Sciatic nerve (tissue), 2 donors: ENCODE measurements at regions not wholly inside any gene's neighbourhood (a gene's known extent, or its start where the extent isn't known, plus 50 kb on each side); places are given as distances from the start of the nearest gene placed in this dataset.

Experiments
- ATAC-seq: fragments of 200-7000 bp; cut with Tn5 transposase; one replicate; pipeline ENCODE4 v1.9.1; 2020; ENCODE audit warnings: mild to moderate bottlenecking, moderate library complexity
- DNase-seq: peaks from one replicate; pipeline ENCODE4 v3.0.0-alpha.2; 2020; ENCODE audit warnings: low spot score
- intact Hi-C: fragments of 100-400 bp; cut with DNase I; formaldehyde crosslinking; loops from one replicate; pipeline ENCODE4 v1.14.2; 2022
- donor health status: DM: no; HTN: no; CAD: no.
- donor health status: DM: no; HTN: no; CAD: no.

DNA sequence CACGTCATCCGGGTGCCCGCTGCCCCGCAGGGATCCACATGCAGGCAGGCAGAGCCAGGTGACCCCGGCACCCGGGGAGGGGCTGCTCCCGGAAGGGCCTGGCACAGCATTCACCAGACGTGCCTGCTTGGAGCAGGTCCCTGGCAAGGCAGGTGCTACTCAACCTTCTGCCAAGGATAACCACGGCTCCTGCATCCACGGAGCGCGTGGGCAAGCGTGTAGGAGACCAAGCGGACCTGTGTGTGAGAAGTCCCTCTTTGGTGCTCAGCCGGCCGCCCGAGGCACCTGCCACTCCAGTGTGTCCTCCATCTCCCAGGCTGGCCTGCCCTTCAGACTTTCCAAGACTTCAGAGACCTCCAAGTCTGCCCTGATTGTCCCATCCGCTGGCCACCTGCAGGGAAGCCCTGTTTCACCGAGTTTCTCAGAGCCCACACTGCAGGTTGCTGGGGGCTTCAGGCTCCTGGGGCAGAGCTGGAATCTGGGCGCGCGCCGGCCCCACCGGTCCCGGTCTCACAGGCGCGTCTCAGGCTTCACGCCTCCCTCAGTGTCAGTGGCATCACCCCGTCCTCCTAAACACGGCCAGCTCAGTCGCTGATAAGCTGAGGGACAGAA lies 124.3 kb downstream of the DLL1 start:
- DNase-seq (no peak), ATAC-seq (no peak)
- intact Hi-C loops: no loop called here

DNA sequence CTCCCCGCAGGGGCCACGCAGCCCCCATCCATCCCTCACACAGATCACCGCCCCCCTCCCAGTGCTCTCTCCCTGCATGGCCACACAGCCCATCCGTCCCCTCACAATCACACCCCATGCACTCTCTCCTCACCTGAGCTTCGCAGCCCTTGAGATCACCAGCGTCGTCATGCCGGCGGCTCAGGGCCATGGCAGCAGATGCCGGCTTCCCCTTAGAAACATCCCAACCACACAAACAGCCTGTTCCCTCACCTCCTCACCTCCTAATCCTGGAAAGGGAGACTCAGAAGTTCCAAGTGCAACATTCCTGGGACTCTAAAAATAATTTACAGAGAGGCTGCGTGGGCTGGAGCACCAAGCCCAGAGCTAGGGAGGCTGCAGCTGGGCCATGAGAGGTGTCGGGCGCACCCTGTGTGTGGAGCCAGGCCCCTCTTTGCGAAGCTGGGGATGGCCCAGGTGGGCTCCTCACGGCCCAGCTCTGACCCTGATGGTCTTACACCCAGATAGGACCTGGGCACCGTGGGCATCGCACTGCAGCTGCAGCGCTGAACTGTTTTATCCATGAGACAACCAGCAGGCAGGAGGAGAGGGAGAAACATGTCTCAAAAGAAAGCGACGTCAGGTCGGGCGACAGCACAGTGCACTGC lies 125.3 kb downstream of the DLL1 start:
- peak; percentile 54 for ATAC-seq
- DNase-seq: peak; percentile 42
- intact Hi-C loops: no loop called here

- intact Hi-C loops: no loop called here
- DNase-seq (no peak), ATAC-seq (peak; percentile 33)
These were observed 125.8 kb downstream of the DLL1 start for GRCh38 chr6:170165085-170165470.

DNA sequence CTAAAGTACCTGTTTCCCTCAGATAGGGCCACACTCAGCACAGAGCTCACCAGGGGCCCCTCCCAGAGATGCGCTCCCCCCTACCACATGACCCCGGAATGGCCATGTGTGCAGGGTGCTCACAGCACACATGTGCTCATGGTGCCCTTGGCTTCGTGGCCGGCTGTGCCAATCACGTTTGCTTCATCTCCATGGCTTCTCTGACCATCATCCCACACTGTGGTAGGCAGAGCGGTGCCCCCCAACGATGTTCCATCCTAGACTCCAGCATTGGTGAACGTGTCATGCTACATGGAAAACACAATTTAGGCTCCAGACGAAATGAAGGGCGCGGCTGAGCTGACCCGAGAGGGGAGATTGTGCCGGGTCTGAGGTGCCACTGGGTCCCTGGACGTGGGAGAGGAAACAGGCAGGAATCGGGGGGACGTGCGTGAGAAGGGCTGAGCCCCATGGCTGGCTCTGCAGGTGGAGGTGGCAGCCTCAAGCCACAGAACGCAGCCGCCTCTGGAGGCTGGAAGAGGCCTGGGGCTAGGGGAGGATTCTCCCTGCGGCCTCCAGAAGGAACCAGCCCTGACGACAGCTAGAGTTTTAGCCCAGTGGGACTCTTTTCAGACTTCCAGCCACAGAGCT lies 126.5 kb downstream of the DLL1 start:
- ATAC-seq (no peak), DNase-seq (no peak)
- intact Hi-C loops: no loop called here

DNA sequence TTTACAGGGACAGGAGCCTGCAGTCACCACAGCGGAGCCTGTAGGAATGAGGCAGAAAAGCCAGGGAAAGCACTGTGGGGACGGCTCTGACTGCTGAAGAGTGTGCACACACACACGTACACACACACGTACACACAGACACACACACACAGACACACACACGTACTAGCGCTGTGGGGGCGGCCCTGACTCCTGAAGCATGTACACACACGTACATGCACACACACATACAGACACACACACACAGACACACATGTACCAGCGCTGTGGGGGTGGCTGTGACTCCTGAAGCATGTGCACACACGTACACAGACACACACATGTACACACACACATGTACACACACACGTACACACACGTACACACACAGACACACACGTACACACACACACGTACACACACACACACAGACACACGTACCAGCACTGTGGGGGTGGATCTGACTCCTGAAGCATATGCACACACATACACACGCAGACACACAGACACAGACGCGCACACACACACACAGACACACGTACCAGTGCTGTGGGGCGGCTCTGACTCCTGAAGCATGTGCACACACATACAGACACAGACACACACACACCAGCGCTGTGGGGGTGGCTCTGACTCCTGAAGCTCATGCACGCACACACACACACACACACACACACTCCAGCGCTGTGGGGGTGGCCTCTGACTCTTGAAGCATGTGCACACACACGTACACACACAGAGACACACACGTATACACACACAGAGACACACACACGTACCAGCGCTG lies 127.3 kb downstream of the DLL1 start:
- no peak for ATAC-seq
- DNase-seq: no peak
- intact Hi-C loops: no loop called here

DNA sequence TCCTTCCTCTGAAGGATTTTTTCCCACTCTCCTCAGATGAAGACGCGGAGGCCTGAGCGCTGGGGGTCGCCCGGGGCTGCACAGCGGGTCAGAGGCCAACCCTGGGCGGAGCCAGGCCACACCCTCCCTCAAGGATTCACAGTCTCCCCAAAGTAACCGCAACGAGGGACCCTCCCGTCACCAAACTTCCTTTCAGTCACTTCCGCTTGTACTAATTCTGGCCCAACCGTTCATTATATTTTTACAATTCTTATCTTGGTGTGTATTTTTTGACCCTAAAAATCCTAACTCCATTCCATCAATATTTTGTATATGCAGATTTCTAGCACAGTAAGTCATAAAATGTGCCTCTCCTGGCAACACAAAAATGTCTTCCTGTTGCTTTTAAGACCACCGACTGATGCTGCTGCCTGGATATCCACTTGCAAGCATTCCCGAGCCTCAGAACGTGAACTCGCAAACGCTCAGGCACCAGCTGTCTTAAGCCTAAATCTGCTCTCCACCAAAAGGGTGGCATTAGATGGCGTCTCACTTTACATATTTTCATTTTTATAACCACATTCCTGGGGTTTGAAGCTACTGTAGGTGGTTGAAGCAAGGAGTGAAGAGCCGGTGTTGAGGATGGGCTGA lies 128.0 kb downstream of the DLL1 start:
- no peak for DNase-seq
- intact Hi-C loops: no loop called here
- no peak for ATAC-seq

DNA sequence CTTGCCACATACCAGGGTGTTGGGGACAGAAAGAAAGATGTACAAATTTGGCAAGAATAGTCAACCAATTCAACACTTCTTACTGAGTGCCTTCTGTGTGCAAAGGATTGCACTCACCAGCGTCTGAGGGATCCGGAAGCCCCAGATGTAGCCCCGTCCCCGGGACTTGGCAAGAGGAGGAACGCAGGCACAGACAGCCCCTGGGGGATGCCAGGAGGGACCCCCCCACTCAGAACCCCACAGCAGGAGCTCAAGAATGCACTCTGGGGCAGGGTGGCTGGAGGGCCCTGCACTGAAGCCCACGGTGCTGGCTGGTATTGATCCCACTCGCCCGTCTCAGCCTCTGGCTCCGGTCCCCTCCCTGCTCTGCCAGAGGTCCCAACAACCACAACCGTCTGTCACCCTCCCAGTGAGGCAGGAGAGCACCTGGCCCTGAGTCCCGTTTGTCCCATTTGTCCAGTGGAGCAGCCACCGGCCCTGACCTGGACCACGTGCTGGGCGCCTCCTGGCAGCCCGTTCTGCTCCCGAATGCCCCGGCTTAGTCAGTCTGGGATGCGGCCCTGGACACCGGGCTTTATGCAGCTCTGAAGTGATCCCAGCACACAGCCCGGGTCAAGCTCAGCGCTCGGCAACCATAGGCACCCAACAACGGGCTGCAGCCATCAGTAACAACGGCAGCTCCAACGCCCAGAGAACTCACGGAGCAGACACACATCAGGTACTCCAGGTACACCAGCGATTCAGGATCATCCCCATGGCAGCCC lies 128.7 kb downstream of the DLL1 start:
- ATAC-seq (no peak), DNase-seq (no peak)
- intact Hi-C loops: no loop called here

- ATAC-seq (no peak), DNase-seq (no peak)
- intact Hi-C loops: no loop called here
These were observed 130.0 kb downstream of the DLL1 start for GRCh38 chr6:170160628-170161611.

GRCh38 chr6:170160031-170160627 lies 130.7 kb downstream of the DLL1 start:
- intact Hi-C loops: no loop called here
- ATAC-seq: no peak
- no peak for DNase-seq

DNA sequence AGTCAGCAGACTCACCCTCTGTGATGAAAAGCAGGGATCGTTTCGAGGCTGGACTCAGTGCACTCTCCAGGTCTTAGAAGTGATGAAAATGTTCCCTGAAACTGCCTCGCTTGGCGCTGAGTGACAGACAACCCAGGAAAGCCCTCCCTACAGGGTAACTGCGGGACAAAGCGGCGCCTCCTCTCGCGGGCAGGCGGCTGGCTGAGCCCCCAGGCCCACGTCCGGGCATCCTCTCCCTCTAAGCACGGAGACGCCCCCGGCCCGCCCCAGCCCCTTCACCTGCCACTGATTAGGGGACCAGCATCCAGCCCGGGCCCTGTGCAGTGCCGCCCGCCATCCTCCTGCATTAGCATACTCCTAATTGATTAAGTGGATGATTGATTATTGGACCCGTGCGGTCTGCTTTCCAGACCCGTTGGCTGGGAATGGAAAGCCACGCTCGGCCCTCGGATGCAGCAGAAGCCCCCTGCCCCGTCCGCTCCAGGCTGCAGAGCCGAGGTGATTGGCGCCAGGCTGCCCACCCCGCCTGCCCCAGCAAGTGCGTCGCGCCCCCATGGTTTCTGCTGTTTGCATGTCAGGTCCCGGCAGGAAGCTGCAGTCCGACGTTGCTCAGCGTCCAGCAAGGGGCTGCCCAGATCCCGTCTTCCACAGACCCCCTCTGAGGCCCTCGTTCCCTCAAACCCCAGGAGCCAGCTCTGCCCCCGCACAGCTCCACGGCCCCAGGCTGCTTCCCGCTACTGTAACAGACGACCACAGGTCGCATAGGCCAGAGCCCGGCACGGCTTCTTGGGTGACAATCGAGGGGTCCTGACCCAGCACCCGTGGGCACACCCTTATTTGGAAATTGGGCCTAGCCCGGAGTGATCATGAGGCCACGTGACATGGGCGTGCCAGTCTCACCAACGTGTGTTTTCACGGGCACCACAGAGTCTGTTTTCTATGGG lies 131.6 kb downstream of the DLL1 start:
- ATAC-seq (no peak), DNase-seq (no peak)
- intact Hi-C loops: no loop called here

- ATAC-seq (no peak), DNase-seq (no peak)
- intact Hi-C loops: no loop called here
These were observed 132.4 kb downstream of the DLL1 start for GRCh38 chr6:170158296-170159021.

GRCh38 chr6:170157567-170158218 lies 133.2 kb downstream of the DLL1 start:
- DNase-seq (no peak), ATAC-seq (no peak)
- intact Hi-C loops: no loop called here

- intact Hi-C loops: no loop called here
- ATAC-seq: no peak
- peak; percentile 52 for DNase-seq
These were observed 134.2 kb downstream of the DLL1 start for GRCh38 chr6:170156448-170157375.
